HG02973 (cell line): ENCODE measurements at regions not wholly inside any gene's neighbourhood (a gene's known extent, or its start where the extent isn't known, plus 50 kb on each side); places are given as distances from the start of the nearest gene placed in this dataset.

Experiments
- ATAC-seq: cut with Tn5 transposase; IDR thresholded peaks from one replicate; pipeline ENCODE4 v1.9.1; 2021; ENCODE audit warnings: moderate library complexity; ENCODE audit not compliant: unreplicated experiment

GRCh38 chrX:118878977-118879376, 55.4 kb downstream of the ZCCHC12 start:
- no peak for ATAC-seq

- ATAC-seq, result no peak
Observed at GRCh38 chrX:118879586-118879985, 56.0 kb downstream of the ZCCHC12 start.

GRCh38 chrX:118883994-118884393, 60.4 kb downstream of the ZCCHC12 start:
- no peak for ATAC-seq

GRCh38 chrX:118884552-118885138, 61.0 kb downstream of the ZCCHC12 start:
- ATAC-seq, result no peak

GRCh38 chrX:118893923-118894322, 70.3 kb downstream of the ZCCHC12 start:
- no peak for ATAC-seq

GRCh38 chrX:118901991-118902390, 72.4 kb upstream of the LONRF3 start:
- ATAC-seq, result no peak

GRCh38 chrX:118904218-118904617, 70.2 kb upstream of the LONRF3 start:
- peak; percentile 76 for ATAC-seq

GRCh38 chrX:118904664-118905063, 69.8 kb upstream of the LONRF3 start:
- ATAC-seq, result no peak
